ENCODE measurements at regions not wholly inside any gene's neighbourhood (a gene's known extent, or its start where the extent isn't known, plus 50 kb on each side); places are given as distances from the start of the nearest gene placed in this dataset.

- Histone ChIP-seq H3K4me2 (ENCODE audit: low read depth, low read length) (no peak overlapping the region), H2BK20ac (ENCODE audit: low read depth, low read length) (no peak overlapping the region), H2AK9ac (replicated peaks; ENCODE audit: low read depth, low read length, poor library complexity) (no peak overlapping the region), H3K23ac (ENCODE audit: low read depth, low read length) (no peak overlapping the region), H2BK15ac (ENCODE audit: low read depth, low read length) (no peak overlapping the region), H4K8ac (ENCODE audit: low read depth in 2 of 2, low read length in 2 of 2) (no peak overlapping the region), H3K9me3 (ENCODE audit: control insufficient read depth, insufficient read depth, low read length) (peaks cover 7% of the 10 kb centered on the region), H2BK5ac (ENCODE audit: low read depth, low read length, poor library complexity, severe bottlenecking) (no peak overlapping the region), H2BK120ac (ENCODE audit: low read depth, low read length) (no peak overlapping the region), H3K4me3 (ENCODE audit: insufficient read depth, low read depth, low read length) (no peak overlapping the region), H4K91ac (ENCODE audit: insufficient read depth, low read depth, low read length) (no peak overlapping the region), H3K9ac (ENCODE audit: low read depth, low read length) (no peak overlapping the region), H2AFZ (replicated peaks; ENCODE audit: low read length, poor library complexity) (no peak overlapping the region), H4K20me1 (ENCODE audit: insufficient read depth, low read length) (no peaks in the 10 kb centered on the region), H3K18ac (ENCODE audit: low read depth, low read length) (no peak overlapping the region), H3K9me1 (ENCODE audit: insufficient read depth, low read length) (no peaks in the 10 kb centered on the region), H3K14ac (replicated peaks; ENCODE audit: low read depth, low read length) (no peak overlapping the region), H3K79me1 (ENCODE audit: low read depth in 1 of 2, low read length in 2 of 2) (no peaks in the 10 kb centered on the region), H3K4ac (ENCODE audit: low read depth, low read length) (no peak overlapping the region), H4K5ac (ENCODE audit: low read depth, low read length) (no peak overlapping the region), H3K27me3 (ENCODE audit: control insufficient read depth, insufficient read depth, low read length) (no peaks in the 10 kb centered on the region), H2AK5ac (ENCODE audit: low read depth, low read length) (no peak overlapping the region), H3K36me3 (ENCODE audit: control insufficient read depth, insufficient read depth, low read length) (no peaks in the 10 kb centered on the region), H3K56ac (ENCODE audit: extremely low read depth, insufficient read depth, low read length) (no peak overlapping the region), H3K4me1 (ENCODE audit: control insufficient read depth, insufficient read depth, low read length) (no peaks in the 10 kb centered on the region), H3K27ac (ENCODE audit: insufficient read depth, low read length) (no peak overlapping the region)
- ATAC-seq (ENCODE audit: low read depth): no peak
- DNase-seq: no peak
- TF ChIP-seq MAFK (IDR thresholded peaks at IDR 0.05; ENCODE audit: low read depth, low read length) (no peak), USF2 (IDR thresholded peaks at IDR 0.05; ENCODE audit: low read depth, low read length) (no peak), NFE2L2 (IDR thresholded peaks at IDR 0.05; ENCODE audit: low read depth, low read length) (no peak), CEBPB (IDR thresholded peaks at IDR 0.05; ENCODE audit: low read depth, low read length) (no peak), CTCF (conservative IDR thresholded peaks at IDR 0.05; ENCODE audit: low read depth, low read length) (no peak), MAZ (IDR thresholded peaks at IDR 0.05; ENCODE audit: borderline replicate concordance, low read depth, low read length) (no peak), BHLHE40 (IDR thresholded peaks at IDR 0.05; ENCODE audit: low read depth, low read length) (no peak), RFX5 (IDR thresholded peaks at IDR 0.05; ENCODE audit: low read depth, low read length) (no peak)
- in situ Hi-C loops (cut with MboI; ENCODE audit: low sequenced_read_pairs): no loop called here
- POLR2A ChIA-PET (ENCODE audit: unreplicated experiment): no interaction called here
- no CpG with 5 or more reads among the region's 2 CpGs for WGBS, 2 experiments (ENCODE audit: extremely low coverage in 2 of 2, insufficient read length in 1 of 2)
- intact Hi-C loops (cut with micrococcal nuclease): no loop called here
- no TSS peak for BruUV-seq (replicated peaks)
- dilution Hi-C loops (cut with HindIII; ENCODE audit: low sequenced_read_pairs, unreplicated experiment): no loop called here
- CTCF ChIA-PET: no interaction called here
Observed at GRCh38 chr4:44859477-44859876, 133.1 kb upstream of the GNPDA2 start.

All from IMR-90 (cell line).